ENCODE measurements at regions not wholly inside any gene's neighbourhood (a gene's known extent, or its start where the extent isn't known, plus 50 kb on each side); places are given as distances from the start of the nearest gene placed in this dataset.

DNA sequence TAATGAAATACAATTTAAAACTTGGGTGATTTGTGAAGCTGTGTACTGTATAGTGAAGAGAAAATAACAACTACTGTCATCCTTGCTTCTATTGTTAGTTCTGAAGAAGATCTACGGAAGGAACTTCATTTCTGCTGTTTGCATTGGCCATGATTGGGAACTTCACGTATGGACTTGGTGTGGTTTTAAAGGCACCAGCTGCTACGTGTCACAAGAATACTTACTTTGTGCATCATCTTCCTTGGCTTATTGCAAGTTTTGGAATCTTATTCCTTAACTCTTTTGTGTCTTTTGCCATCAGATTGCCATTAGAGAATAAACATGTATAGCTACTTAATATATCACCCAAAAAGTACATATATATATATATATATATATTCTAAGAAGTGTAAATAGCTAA is 75.0 kb upstream of the VEPH1 start:
- Histone ChIP-seq H3K27me3 (ENCODE audit: control insufficient read depth, extremely low read depth, insufficient read depth, low read length) (peaks cover 2% of the 10 kb centered on the region), H3K4me1 (ENCODE audit: control insufficient read depth, extremely low read depth, insufficient read depth, low read length) (no peaks in the 10 kb centered on the region), H3K4me3 (ENCODE audit: control insufficient read depth in 2 of 3, extremely low read depth in 1 of 3, insufficient read depth in 2 of 3, low read depth in 1 of 3, low read length in 3 of 3) (no peak overlapping the region), H4K20me1 (ENCODE audit: control insufficient read depth, extremely low read depth, insufficient read depth, low read length) (no peaks in the 10 kb centered on the region), H3K9me1 (ENCODE audit: control insufficient read depth, extremely low read depth, insufficient read depth, low read length) (no peaks in the 10 kb centered on the region), H3K4me2 (ENCODE audit: control insufficient read depth, extremely low read depth, insufficient read depth, low read depth, low read length) (no peak overlapping the region), H3K27ac (ENCODE audit: control insufficient read depth, insufficient read depth, low read length) (no peak overlapping the region), H2AFZ (ENCODE audit: control insufficient read depth, low read length) (no peak overlapping the region), H3K9ac (ENCODE audit: control insufficient read depth, extremely low read depth, insufficient read depth, low read length) (no peak overlapping the region), H3K9me3 (ENCODE audit: control insufficient read depth, low read depth, low read length) (no peaks in the 10 kb centered on the region), H3K79me2 (ENCODE audit: control insufficient read depth, insufficient read depth, low read length) (no peaks in the 10 kb centered on the region), H3K36me3 (ENCODE audit: control insufficient read depth in 2 of 2, extremely low read depth in 1 of 2, insufficient read depth in 2 of 2, low read length in 2 of 2) (no peaks in the 10 kb centered on the region)
- FAIRE-seq, result no peak
- TF ChIP-seq EZH2 (IDR thresholded peaks at IDR 0.05; ENCODE audit: low read length), result no peak
- dilution Hi-C loops (cut with MboI; ENCODE audit: extremely low pct_ligation_motif_present, low sequenced_read_pairs), result no loop called here
- DNase-seq (ENCODE audit: low read depth, low spot score), result no peak

DNA sequence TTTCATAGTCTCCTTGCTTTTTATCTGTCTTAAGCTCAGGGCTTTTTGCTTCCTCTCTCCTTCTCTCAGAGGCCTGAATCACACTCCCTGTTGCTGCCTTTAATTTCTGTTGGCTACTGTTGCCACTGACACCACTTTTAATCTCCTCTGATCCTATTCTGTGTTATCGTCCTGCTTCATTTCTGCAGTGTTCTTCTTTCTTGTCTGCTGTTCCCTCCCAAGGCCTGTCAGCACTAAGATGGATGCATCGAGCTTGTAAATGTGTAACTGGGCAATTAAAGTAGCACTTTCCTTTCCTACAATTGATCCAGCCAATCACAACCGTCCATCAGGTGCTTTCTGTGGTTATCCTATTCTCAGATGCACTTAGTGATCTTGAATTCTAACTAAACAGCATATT is 71.3 kb upstream of the VEPH1 start:
- Histone ChIP-seq H3K79me2 (ENCODE audit: control insufficient read depth, insufficient read depth, low read length) (no peaks in the 10 kb centered on the region), H3K27me3 (ENCODE audit: control insufficient read depth, extremely low read depth, insufficient read depth, low read length) (peaks cover 2% of the 10 kb centered on the region), H3K36me3 (ENCODE audit: control insufficient read depth in 2 of 2, extremely low read depth in 1 of 2, insufficient read depth in 2 of 2, low read length in 2 of 2) (no peaks in the 10 kb centered on the region), H3K4me1 (ENCODE audit: control insufficient read depth, extremely low read depth, insufficient read depth, low read length) (no peaks in the 10 kb centered on the region), H3K27ac (ENCODE audit: control insufficient read depth, insufficient read depth, low read length) (no peak overlapping the region), H3K9me1 (ENCODE audit: control insufficient read depth, extremely low read depth, insufficient read depth, low read length) (no peaks in the 10 kb centered on the region), H3K4me2 (ENCODE audit: control insufficient read depth, extremely low read depth, insufficient read depth, low read depth, low read length) (no peak overlapping the region), H3K4me3 (ENCODE audit: control insufficient read depth in 2 of 3, extremely low read depth in 1 of 3, insufficient read depth in 2 of 3, low read depth in 1 of 3, low read length in 3 of 3) (no peak overlapping the region), H3K9ac (ENCODE audit: control insufficient read depth, extremely low read depth, insufficient read depth, low read length) (no peak overlapping the region), H3K9me3 (ENCODE audit: control insufficient read depth, low read depth, low read length) (no peaks in the 10 kb centered on the region), H4K20me1 (ENCODE audit: control insufficient read depth, extremely low read depth, insufficient read depth, low read length) (no peaks in the 10 kb centered on the region), H2AFZ (ENCODE audit: control insufficient read depth, low read length) (no peak overlapping the region)
- FAIRE-seq (no peak), DNase-seq (ENCODE audit: low read depth, low spot score) (no peak)
- TF ChIP-seq EZH2 (IDR thresholded peaks at IDR 0.05; ENCODE audit: low read length), result no peak
- TF ChIP-seq CTCF (optimal IDR thresholded peaks at IDR 0.05 in 1 of 3, IDR thresholded peaks at IDR 0.05 in 1 of 3, conservative IDR thresholded peaks at IDR 0.05 in 1 of 3; ENCODE audit: extremely low read depth in 1 of 3, insufficient read depth in 2 of 3, low read length in 3 of 3), result no peak
- dilution Hi-C loops (cut with MboI; ENCODE audit: extremely low pct_ligation_motif_present, low sequenced_read_pairs), result no loop called here

DNA sequence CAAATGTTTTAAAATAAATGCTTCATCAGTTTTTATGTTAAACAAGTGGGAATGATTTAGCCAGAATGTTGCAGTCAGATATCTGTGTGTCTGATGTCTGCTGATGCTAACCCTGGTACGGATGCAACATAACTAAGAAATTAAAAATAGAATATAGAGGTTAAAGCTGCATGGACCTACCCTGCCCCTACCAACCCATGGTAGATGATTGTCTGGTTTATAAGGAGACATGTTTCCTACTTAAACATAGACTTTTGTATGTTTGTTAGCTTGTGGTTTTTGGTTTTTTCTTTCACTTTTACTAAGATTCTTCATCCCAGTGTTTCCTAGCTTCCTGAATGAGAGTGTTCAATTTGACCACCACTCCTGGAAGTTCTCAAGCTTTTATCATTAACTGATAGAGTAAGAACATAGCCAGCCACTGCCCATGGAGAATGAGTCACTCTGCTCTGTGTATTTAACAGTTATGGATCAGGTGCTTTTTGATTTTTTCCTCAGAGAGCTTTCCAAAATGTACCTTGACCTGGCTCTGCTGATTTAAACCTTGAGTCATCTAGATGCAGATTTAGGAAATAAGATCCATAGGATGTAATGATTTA is 70.7 kb upstream of the VEPH1 start:
- DNase-seq (ENCODE audit: low read depth, low spot score) (no peak), FAIRE-seq (no peak)
- no peaks in the 10 kb centered on the region for H4K20me1 ChIP-seq (ENCODE audit: control insufficient read depth, extremely low read depth, insufficient read depth, low read length)
- no peak overlapping the region for H3K4me2 ChIP-seq (ENCODE audit: control insufficient read depth, extremely low read depth, insufficient read depth, low read depth, low read length)
- H3K4me3 ChIP-seq (ENCODE audit: control insufficient read depth in 2 of 3, extremely low read depth in 1 of 3, insufficient read depth in 2 of 3, low read depth in 1 of 3, low read length in 3 of 3), result no peak overlapping the region
- no peak overlapping the region for H3K27ac ChIP-seq (ENCODE audit: control insufficient read depth, insufficient read depth, low read length)
- no peak overlapping the region for H3K9ac ChIP-seq (ENCODE audit: control insufficient read depth, extremely low read depth, insufficient read depth, low read length)
- no peaks in the 10 kb centered on the region for H3K9me1 ChIP-seq (ENCODE audit: control insufficient read depth, extremely low read depth, insufficient read depth, low read length)
- TF ChIP-seq EZH2 (IDR thresholded peaks at IDR 0.05; ENCODE audit: low read length) (no peak), CTCF (optimal IDR thresholded peaks at IDR 0.05 in 1 of 3, IDR thresholded peaks at IDR 0.05 in 1 of 3, conservative IDR thresholded peaks at IDR 0.05 in 1 of 3; ENCODE audit: extremely low read depth in 1 of 3, insufficient read depth in 2 of 3, low read length in 3 of 3) (no peak)
- no peak overlapping the region for H2AFZ ChIP-seq (ENCODE audit: control insufficient read depth, low read length)
- H3K36me3 ChIP-seq (ENCODE audit: control insufficient read depth in 2 of 2, extremely low read depth in 1 of 2, insufficient read depth in 2 of 2, low read length in 2 of 2), result no peaks in the 10 kb centered on the region
- no peaks in the 10 kb centered on the region for H3K79me2 ChIP-seq (ENCODE audit: control insufficient read depth, insufficient read depth, low read length)
- no peaks in the 10 kb centered on the region for H3K9me3 ChIP-seq (ENCODE audit: control insufficient read depth, low read depth, low read length)
- peaks cover 2% of the 10 kb centered on the region for H3K27me3 ChIP-seq (ENCODE audit: control insufficient read depth, extremely low read depth, insufficient read depth, low read length)
- dilution Hi-C loops (cut with MboI; ENCODE audit: extremely low pct_ligation_motif_present, low sequenced_read_pairs), result no loop called here
- no peaks in the 10 kb centered on the region for H3K4me1 ChIP-seq (ENCODE audit: control insufficient read depth, extremely low read depth, insufficient read depth, low read length)
